ENCODE measurements at regions not wholly inside any gene's neighbourhood (a gene's known extent, or its start where the extent isn't known, plus 50 kb on each side); places are given as distances from the start of the nearest gene placed in this dataset.

GRCh38 chr14:89017417-89017816, 193.0 kb downstream of the TTC8 start:
- CTCF ChIA-PET (ENCODE audit: unreplicated experiment), result no interaction called here
- Histone ChIP-seq H2AFZ (ENCODE audit: low read length) (no peak overlapping the region), H3K4me1 (ENCODE audit: insufficient read depth, low read length, poor library complexity, severe bottlenecking) (peaks cover 6% of the 10 kb centered on the region), H3K27ac (ENCODE audit: low read depth, low read length, poor library complexity, severe bottlenecking) (no peak overlapping the region), H3K4me2 (ENCODE audit: low read length) (no peak overlapping the region), H3K79me2 (ENCODE audit: insufficient read depth, low read depth, low read length) (no peaks in the 10 kb centered on the region), H3K9me3 (ENCODE audit: low read length) (no peaks in the 10 kb centered on the region), H3K9me2 (ENCODE audit: insufficient read depth, low read length) (no peaks in the 10 kb centered on the region), H3K4me3 (ENCODE audit: low read depth, low read length, poor library complexity, severe bottlenecking) (no peak overlapping the region), H3K36me3 (ENCODE audit: insufficient read depth, low read length) (no peaks in the 10 kb centered on the region), H4K20me1 (ENCODE audit: insufficient read depth, low read length) (no peaks in the 10 kb centered on the region)
- BruUV-seq (replicated peaks), result no TSS peak
- TF ChIP-seq EZH2phosphoT487 (IDR thresholded peaks at IDR 0.05; ENCODE audit: borderline replicate concordance, low read depth, low read length) (no peak), CTCF (conservative IDR thresholded peaks at IDR 0.05; ENCODE audit: low read length) (no peak)
- intact Hi-C loops (cut with micrococcal nuclease; ENCODE audit: unreplicated experiment), result no loop called here
- POLR2A ChIA-PET, result no interaction called here
- DNase-seq (ENCODE audit: low spot score), result no peak

- POLR2A ChIA-PET, result no interaction called here
- DNase-seq (ENCODE audit: low spot score), result no peak
- Histone ChIP-seq H3K27ac (ENCODE audit: low read depth, low read length, poor library complexity, severe bottlenecking) (no peak overlapping the region), H3K4me1 (ENCODE audit: insufficient read depth, low read length, poor library complexity, severe bottlenecking) (peaks cover 4% of the 10 kb centered on the region), H4K20me1 (ENCODE audit: insufficient read depth, low read length) (no peaks in the 10 kb centered on the region), H3K4me3 (ENCODE audit: low read depth, low read length, poor library complexity, severe bottlenecking) (no peak overlapping the region), H3K79me2 (ENCODE audit: insufficient read depth, low read depth, low read length) (no peaks in the 10 kb centered on the region), H3K9me3 (ENCODE audit: low read length) (no peaks in the 10 kb centered on the region), H2AFZ (ENCODE audit: low read length) (no peak overlapping the region), H3K9me2 (ENCODE audit: insufficient read depth, low read length) (no peaks in the 10 kb centered on the region), H3K36me3 (ENCODE audit: insufficient read depth, low read length) (no peaks in the 10 kb centered on the region), H3K4me2 (ENCODE audit: low read length) (no peak overlapping the region)
- BruUV-seq (replicated peaks), result no TSS peak
- CTCF ChIA-PET (ENCODE audit: unreplicated experiment), result no interaction called here
- TF ChIP-seq CTCF (conservative IDR thresholded peaks at IDR 0.05; ENCODE audit: low read length) (no peak), EZH2phosphoT487 (IDR thresholded peaks at IDR 0.05; ENCODE audit: borderline replicate concordance, low read depth, low read length) (no peak)
- intact Hi-C loops (cut with micrococcal nuclease; ENCODE audit: unreplicated experiment), result no loop called here
Observed at GRCh38 chr14:89022274-89022673, 197.8 kb downstream of the TTC8 start.

GRCh38 chr14:89024691-89025090, 200.2 kb downstream of the TTC8 start:
- H3K79me2 ChIP-seq (ENCODE audit: insufficient read depth, low read depth, low read length), result no peaks in the 10 kb centered on the region
- ChIA-PET CTCF (ENCODE audit: unreplicated experiment) (no interaction called here), POLR2A (no interaction called here)
- H3K9me2 ChIP-seq (ENCODE audit: insufficient read depth, low read length), result no peaks in the 10 kb centered on the region
- no peak for DNase-seq (ENCODE audit: low spot score)
- intact Hi-C loops (cut with micrococcal nuclease; ENCODE audit: unreplicated experiment), result loop anchor here (5.0 kb wide), 1 partner anchor 1213 kb away; no protein-coding TSS in a partner anchor
- no peak overlapping the region for H3K4me2 ChIP-seq (ENCODE audit: low read length)
- peaks cover 4% of the 10 kb centered on the region for H3K4me1 ChIP-seq (ENCODE audit: insufficient read depth, low read length, poor library complexity, severe bottlenecking)
- no peaks in the 10 kb centered on the region for H3K36me3 ChIP-seq (ENCODE audit: insufficient read depth, low read length)
- H4K20me1 ChIP-seq (ENCODE audit: insufficient read depth, low read length), result no peaks in the 10 kb centered on the region
- no peaks in the 10 kb centered on the region for H3K9me3 ChIP-seq (ENCODE audit: low read length)
- H2AFZ ChIP-seq (ENCODE audit: low read length), result no peak overlapping the region
- no peak overlapping the region for H3K4me3 ChIP-seq (ENCODE audit: low read depth, low read length, poor library complexity, severe bottlenecking)
- no peak overlapping the region for H3K27ac ChIP-seq (ENCODE audit: low read depth, low read length, poor library complexity, severe bottlenecking)
- no TSS peak for BruUV-seq (replicated peaks)
- TF ChIP-seq EZH2phosphoT487 (IDR thresholded peaks at IDR 0.05; ENCODE audit: borderline replicate concordance, low read depth, low read length), result no peak
- no peak for TF ChIP-seq CTCF (conservative IDR thresholded peaks at IDR 0.05; ENCODE audit: low read length)
